Heart left ventricle (tissue), 16 donors: ENCODE measurements at regions not wholly inside any gene's neighbourhood (a gene's known extent, or its start where the extent isn't known, plus 50 kb on each side); places are given as distances from the start of the nearest gene placed in this dataset.

Experiments
- ATAC-seq, 4 donors: fragments of 200-7000 bp; cut with Tn5 transposase; one replicate each; pipeline ENCODE4 v1.9.1; 2020 to 2022; ENCODE audit warnings: moderate library complexity in 4 of 4, mild to moderate bottlenecking in 3 of 4, moderate number of reproducible peaks in 1 of 4
- DNase-seq, 5 donors: peaks; one replicate each; pipeline ENCODE4 v3.0.0-alpha.2; 2020
- H3K27ac ChIP-seq, 12 donors: fragments of 200-600 bp; sonication (generic) in 4 of 12; one replicate each; pipeline versions ENCODE4 v1.5.0 to v1.8.0; 2016 to 2022; ENCODE audit warnings: mild to moderate bottlenecking in 2 of 12
- H3K27me3 ChIP-seq, 9 donors: fragments of 200-600 bp; sonication (generic) in 2 of 9; one replicate each; pipeline versions ENCODE4 v1.5.1 to v1.8.0; 2016 to 2022; ENCODE audit warnings: mild to moderate bottlenecking in 3 of 9
- H3K36me3 ChIP-seq, 9 donors: fragments of 200-600 bp; sonication (generic) in 2 of 9; one replicate each; pipeline versions ENCODE4 v1.5.0 to v1.8.0; 2018 to 2022; ENCODE audit warnings: mild to moderate bottlenecking in 2 of 9
- H3K4me1 ChIP-seq, 12 donors: fragments of 200-600 bp; sonication (generic) in 4 of 12; one replicate each; pipeline versions ENCODE4 v1.5.0 to v1.8.0; 2016 to 2022; ENCODE audit warnings: mild to moderate bottlenecking in 3 of 12
- H3K4me3 ChIP-seq, 12 donors: fragments of 200-600 bp; sonication (generic) in 4 of 12; one replicate each; pipeline versions ENCODE4 v1.5.0 to v1.8.0; 2017 to 2022; ENCODE audit warnings: mild to moderate bottlenecking in 9 of 12, moderate library complexity in 4 of 12
- H3K9me3 ChIP-seq, 12 donors: fragments of 200-600 bp; sonication (generic) in 4 of 12; one replicate each; pipeline versions ENCODE4 v1.5.0 to v1.8.0; 2016 to 2022; ENCODE audit warnings: mild to moderate bottlenecking in 1 of 12
- POLR2A ChIP-seq, 2 donors: fragments of 450-650 bp; IDR thresholded peaks; one replicate each; pipeline ENCODE4 v1.6.1; 2017; ENCODE audit warnings: antibody characterized with exemption in 2 of 2, mild to moderate bottlenecking in 2 of 2, moderate library complexity in 2 of 2
- WGBS, 4 donors: extraction: QIAGEN DNeasy Blood & Tissue Kit in 2 of 4; methylation state at CpG; one replicate each; pipeline versions ENCODE4 v1.1.5 to v1.1.7; 2013 to 2018; 5-methylcytosine and 5-hydroxymethylcytosine counted together
- intact Hi-C, 10 donors: fragments of 100-400 bp; cut with DNase I; formaldehyde crosslinking; loops; one replicate each; pipeline versions ENCODE4 v1.11.1 to v1.14.2; 2022
- TF ChIP-seq, protein P1 (sequence below), 12 donors: fragments of 200-600 bp; sonication (generic) in 4 of 12; IDR thresholded peaks; one replicate each; pipeline versions ENCODE4 v1.5.0 to v1.8.0; 2018 to 2022; ENCODE audit warnings: antibody characterized with exemption in 12 of 12, mild to moderate bottlenecking in 5 of 12
- donor health status: ischemic (EF 13 %, LVEDD 7.1; RV severe dilation, severe dysfunction).
- donor health status: healthy with polysubstance abuse.
- donor health status: DM: no; HTN: yes; CAD: no.
- donor health status: DM: no; HTN: no; CAD: no.
- donor health status: ischemic (EF 25% LVEDD 6.9; RV normal size, moderate dysfunction).
- donor health status: ischemic (EF 25% LVEDD 5.7; RV mildly dilated, moderate dysfunction).
- donor health status: healthy.
- donor health status: DM: yes; HTN: yes; CAD: no.
- donor health status: ischemic (EF 35%, LVEDD 5.7; RV mildly dilated, moderate dysfunction).
- donor health status: nonischemic (EF 11% LVEDD 7.7; RV severe dilation, severe dysfunction).
- donor health status: DM: yes; HTN: yes; CAD: no.
- donor health status: PGD.
- donor health status: ischemic (EF 29% LVEDD 5.4; RV normal size, mild dysfunction).
- donor health status: nonischemic (EF 23%, LVEDD 6.1; RV moderate dilation, normal function).

DNA sequence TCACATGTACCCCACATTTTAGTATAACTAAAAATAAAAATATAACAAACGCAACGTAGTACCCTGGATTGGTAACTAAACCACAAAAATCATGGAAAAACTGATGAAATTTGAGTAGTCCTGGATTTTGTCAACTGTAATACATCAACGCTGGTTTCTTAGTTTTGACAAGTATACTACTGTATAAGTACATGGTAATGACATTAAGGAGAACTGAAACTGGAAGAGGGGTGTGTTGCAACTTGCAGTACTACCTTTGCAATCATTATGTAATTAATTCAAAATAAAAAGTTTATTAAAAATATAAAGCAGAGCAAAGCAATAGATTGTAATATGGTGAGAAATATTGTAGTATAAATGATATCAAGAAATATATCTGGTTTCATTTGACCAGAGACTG lies 1158.0 kb upstream of the SPRY2 start:
- H3K27ac ChIP-seq = no peak overlapping the region
- WGBS, 4 donors = 82 to 90% (median 84%) methylated on average over 3 of the region's 3 CpGs
- H3K36me3 ChIP-seq = no peaks in the 10 kb centered on the region
- intact Hi-C loops = no loop called here
- no peaks in the 10 kb centered on the region for H3K4me1 ChIP-seq
- DNase-seq = no peak
- no peak for ATAC-seq
- no peak overlapping the region for H3K4me3 ChIP-seq
- H3K27me3 ChIP-seq = no peaks in the 10 kb centered on the region
- peaks cover 0 to 5% (median 0%) of the 10 kb centered on the region in 12 donors for H3K9me3 ChIP-seq
- no peak for TF ChIP-seq POLR2A (IDR thresholded peaks at IDR 0.05)
- TF ChIP-seq, protein P1, sequence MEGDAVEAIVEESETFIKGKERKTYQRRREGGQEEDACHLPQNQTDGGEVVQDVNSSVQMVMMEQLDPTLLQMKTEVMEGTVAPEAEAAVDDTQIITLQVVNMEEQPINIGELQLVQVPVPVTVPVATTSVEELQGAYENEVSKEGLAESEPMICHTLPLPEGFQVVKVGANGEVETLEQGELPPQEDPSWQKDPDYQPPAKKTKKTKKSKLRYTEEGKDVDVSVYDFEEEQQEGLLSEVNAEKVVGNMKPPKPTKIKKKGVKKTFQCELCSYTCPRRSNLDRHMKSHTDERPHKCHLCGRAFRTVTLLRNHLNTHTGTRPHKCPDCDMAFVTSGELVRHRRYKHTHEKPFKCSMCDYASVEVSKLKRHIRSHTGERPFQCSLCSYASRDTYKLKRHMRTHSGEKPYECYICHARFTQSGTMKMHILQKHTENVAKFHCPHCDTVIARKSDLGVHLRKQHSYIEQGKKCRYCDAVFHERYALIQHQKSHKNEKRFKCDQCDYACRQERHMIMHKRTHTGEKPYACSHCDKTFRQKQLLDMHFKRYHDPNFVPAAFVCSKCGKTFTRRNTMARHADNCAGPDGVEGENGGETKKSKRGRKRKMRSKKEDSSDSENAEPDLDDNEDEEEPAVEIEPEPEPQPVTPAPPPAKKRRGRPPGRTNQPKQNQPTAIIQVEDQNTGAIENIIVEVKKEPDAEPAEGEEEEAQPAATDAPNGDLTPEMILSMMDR (IDR thresholded peaks at IDR 0.05) = no peak

DNA sequence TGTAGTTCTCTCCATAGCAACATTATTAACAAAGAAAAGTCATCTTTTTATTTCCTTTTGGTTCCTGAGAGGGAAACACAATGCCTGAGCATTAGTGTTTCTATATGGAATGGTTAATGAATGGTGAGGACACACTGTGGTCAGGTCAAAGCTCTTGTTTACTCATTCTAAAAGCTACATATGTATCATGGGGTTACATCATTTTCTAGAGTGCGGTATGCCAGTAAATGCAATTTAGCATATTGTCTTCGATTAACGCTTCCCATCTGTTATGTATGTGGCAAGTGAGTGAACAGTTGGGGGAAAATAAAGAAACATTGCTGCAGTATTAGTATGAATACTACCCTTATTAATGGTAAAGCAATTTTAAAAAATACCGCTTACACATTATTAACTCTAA lies 1152.2 kb upstream of the SPRY2 start:
- TF ChIP-seq, protein P1 (IDR thresholded peaks at IDR 0.05) = no peak
- no peak for TF ChIP-seq POLR2A (IDR thresholded peaks at IDR 0.05)
- WGBS, 4 donors = 90 to 95% (median 92%) methylated on average over 4 of the region's 4 CpGs
- H3K36me3 ChIP-seq = no peaks in the 10 kb centered on the region
- peaks cover 0 to under 1% (median 0%) of the 10 kb centered on the region in 12 donors for H3K9me3 ChIP-seq
- H3K4me1 ChIP-seq = no peaks in the 10 kb centered on the region
- no peak overlapping the region for H3K27ac ChIP-seq
- no peaks in the 10 kb centered on the region for H3K27me3 ChIP-seq
- no peak overlapping the region for H3K4me3 ChIP-seq
- intact Hi-C loops = no loop called here
- ATAC-seq (no peak), DNase-seq (no peak)

DNA sequence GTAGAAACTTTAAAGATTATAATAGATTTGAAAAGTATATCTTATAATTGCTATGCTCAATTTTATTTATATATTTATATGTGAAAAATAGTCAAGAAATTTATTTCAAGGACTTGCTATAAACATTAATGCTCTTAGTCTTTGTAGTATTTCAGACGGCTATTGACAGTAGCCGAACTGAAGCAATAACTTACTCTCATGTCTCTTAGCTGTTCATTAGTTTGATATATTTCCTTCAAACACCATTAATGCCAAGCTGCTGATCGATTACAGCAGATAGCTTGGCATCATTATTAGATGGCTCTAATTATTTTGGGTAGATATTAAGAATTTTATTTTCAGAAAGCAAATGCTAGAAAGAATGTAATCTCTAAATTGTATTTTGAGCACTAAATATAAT lies 1151.5 kb upstream of the SPRY2 start:
- TF ChIP-seq POLR2A (IDR thresholded peaks at IDR 0.05) = no peak
- TF ChIP-seq, protein P1 (IDR thresholded peaks at IDR 0.05) = no peak
- Histone ChIP-seq H3K27ac (no peak overlapping the region), H3K9me3 (no peaks in the 10 kb centered on the region), H3K4me3 (no peak overlapping the region), H3K36me3 (no peaks in the 10 kb centered on the region), H3K27me3 (no peaks in the 10 kb centered on the region), H3K4me1 (no peaks in the 10 kb centered on the region)
- WGBS, 4 donors = 80 to 83% (median 82%) methylated on average over 3 of the region's 3 CpGs
- intact Hi-C loops = no loop called here
- DNase-seq = no peak
- ATAC-seq = no peak

DNA sequence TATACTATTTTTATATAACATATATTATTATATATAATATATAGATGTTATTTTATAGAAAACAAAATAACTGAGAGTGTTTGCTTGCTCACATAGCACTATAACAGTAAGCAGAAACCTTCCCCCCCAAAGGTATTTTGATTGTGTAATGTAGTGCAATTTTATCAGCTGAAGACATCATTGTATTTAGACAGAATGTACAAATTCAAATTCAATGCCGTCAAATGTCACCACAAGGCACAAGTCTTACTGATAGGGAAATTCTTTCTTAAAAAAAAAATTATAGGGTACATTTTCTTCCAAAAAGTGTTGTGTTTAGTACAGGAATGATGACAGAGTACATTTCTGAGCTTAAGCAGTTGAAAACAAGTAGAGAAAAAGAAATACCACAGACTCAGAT lies 1147.1 kb upstream of the SPRY2 start:
- ATAC-seq = no peak
- no peak for TF ChIP-seq POLR2A (IDR thresholded peaks at IDR 0.05)
- TF ChIP-seq, protein P1 (IDR thresholded peaks at IDR 0.05) = no peak
- no peak overlapping the region for H3K4me3 ChIP-seq
- no peak for DNase-seq
- no peaks in the 10 kb centered on the region for H3K36me3 ChIP-seq
- no peak overlapping the region for H3K27ac ChIP-seq
- H3K27me3 ChIP-seq = no peaks in the 10 kb centered on the region
- WGBS, 4 donors = 73 to 92% (median 74%) methylated on average over 1 of the region's 1 CpG
- H3K4me1 ChIP-seq = no peaks in the 10 kb centered on the region
- H3K9me3 ChIP-seq = peaks cover 0 to 3% (median 0%) of the 10 kb centered on the region in 12 donors
- intact Hi-C loops = no loop called here
